GM12878 (cell line): ENCODE measurements at regions not wholly inside any gene's neighbourhood (a gene's known extent, or its start where the extent isn't known, plus 50 kb on each side); places are given as distances from the start of the nearest gene placed in this dataset.

Experiments
- CTCF ChIP-seq, 3 experiments: IDR thresholded peaks in 2 of 3; conservative IDR thresholded peaks in 1 of 3; 2 replicates each; pipeline ENCODE4 v1.5.1; 2011; ENCODE audit warnings: low read depth in 3 of 3, low read length in 3 of 3, mild to moderate bottlenecking in 3 of 3, control low read depth in 2 of 3, moderate library complexity in 2 of 3, inconsistent platforms in 1 of 3, mixed read lengths in 1 of 3; ENCODE audit not compliant: control insufficient read depth in 2 of 3, insufficient read depth in 1 of 3; ENCODE audit errors: extremely low read depth in 1 of 3
- REST ChIP-seq: IDR thresholded peaks from 2 replicates; pipeline ENCODE4 v1.6.1; 2012; ENCODE audit warnings: mild to moderate bottlenecking, low read depth, low read length
- ZBTB33 ChIP-seq: fragments of 450-650 bp; IDR thresholded peaks from 2 replicates; pipeline ENCODE4 v1.6.1; 2017; ENCODE audit warnings: mild to moderate bottlenecking

- TF ChIP-seq REST = no peak
- no peak for TF ChIP-seq ZBTB33
- TF ChIP-seq CTCF (IDR thresholded peaks at IDR 0.05 in 2 of 3, conservative IDR thresholded peaks at IDR 0.05 in 1 of 3; ENCODE audit: control insufficient read depth in 2 of 3, extremely low read depth in 1 of 3, insufficient read depth in 1 of 3, low read depth in 3 of 3, low read length in 3 of 3) = no peak
These were observed 84.6 kb upstream of the MGMT start for GRCh38 chr10:129382401-129382800.
